Fibroblast of mammary gland (primary cell): ENCODE measurements at regions not wholly inside any gene's neighbourhood (a gene's known extent, or its start where the extent isn't known, plus 50 kb on each side); places are given as distances from the start of the nearest gene placed in this dataset.

Source experiments
- DNase-seq: peaks from one replicate; pipeline ENCODE4 v3.0.0-alpha.2; 2010; ENCODE audit warnings: low read depth
- H3K4me3 ChIP-seq: 2 replicates; pipeline ENCODE4 v1.5.1; 2011; ENCODE audit warnings: low read depth, mild to moderate bottlenecking, low read length, moderate library complexity; ENCODE audit not compliant: control insufficient read depth
- TF ChIP-seq, protein P1 (sequence below): conservative IDR thresholded peaks from 2 replicates; pipeline ENCODE4 v1.5.1; 2011; ENCODE audit warnings: low read depth, low read length, inconsistent platforms; ENCODE audit not compliant: control insufficient read depth, insufficient read depth

DNA sequence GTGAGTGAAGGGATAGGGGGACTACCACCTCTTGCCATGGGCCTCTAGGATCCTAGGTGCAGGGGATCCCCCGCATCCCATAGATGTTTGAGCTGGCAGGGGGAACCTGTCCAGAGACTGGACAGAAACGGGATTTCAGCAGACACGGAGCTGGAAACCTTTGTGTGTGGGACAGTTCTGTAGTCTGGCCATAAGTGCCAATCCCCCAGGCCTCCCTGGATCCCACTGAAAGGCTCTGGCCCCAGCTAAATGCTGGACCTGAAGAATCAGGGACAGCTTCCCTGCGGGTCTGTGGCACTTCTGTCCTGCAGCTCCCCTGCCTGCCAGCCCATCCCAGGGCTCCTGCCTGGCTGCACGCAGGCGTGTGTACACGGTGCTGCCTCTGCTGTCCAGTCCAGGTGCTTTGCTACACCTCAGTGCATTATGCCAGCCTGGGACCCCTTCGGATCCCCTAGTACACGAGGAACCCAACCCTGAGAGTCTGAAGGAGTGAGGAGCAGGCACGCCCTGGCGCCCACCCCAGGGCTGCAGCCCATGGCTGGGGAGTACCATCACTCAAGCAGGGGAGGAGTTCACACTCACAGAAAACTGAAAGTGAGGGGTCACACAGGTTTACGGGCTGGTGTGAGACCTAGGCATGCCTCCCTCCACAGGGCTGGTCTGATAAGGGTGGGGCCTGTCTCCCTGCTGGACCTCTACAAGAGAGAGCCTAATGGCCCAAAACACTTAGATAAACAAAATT is 703.0 kb downstream of the ARAP2 start:
- TF ChIP-seq, protein P1, sequence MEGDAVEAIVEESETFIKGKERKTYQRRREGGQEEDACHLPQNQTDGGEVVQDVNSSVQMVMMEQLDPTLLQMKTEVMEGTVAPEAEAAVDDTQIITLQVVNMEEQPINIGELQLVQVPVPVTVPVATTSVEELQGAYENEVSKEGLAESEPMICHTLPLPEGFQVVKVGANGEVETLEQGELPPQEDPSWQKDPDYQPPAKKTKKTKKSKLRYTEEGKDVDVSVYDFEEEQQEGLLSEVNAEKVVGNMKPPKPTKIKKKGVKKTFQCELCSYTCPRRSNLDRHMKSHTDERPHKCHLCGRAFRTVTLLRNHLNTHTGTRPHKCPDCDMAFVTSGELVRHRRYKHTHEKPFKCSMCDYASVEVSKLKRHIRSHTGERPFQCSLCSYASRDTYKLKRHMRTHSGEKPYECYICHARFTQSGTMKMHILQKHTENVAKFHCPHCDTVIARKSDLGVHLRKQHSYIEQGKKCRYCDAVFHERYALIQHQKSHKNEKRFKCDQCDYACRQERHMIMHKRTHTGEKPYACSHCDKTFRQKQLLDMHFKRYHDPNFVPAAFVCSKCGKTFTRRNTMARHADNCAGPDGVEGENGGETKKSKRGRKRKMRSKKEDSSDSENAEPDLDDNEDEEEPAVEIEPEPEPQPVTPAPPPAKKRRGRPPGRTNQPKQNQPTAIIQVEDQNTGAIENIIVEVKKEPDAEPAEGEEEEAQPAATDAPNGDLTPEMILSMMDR: no peak
- DNase-seq: no peak
- no peak overlapping the region for H3K4me3 ChIP-seq

DNA sequence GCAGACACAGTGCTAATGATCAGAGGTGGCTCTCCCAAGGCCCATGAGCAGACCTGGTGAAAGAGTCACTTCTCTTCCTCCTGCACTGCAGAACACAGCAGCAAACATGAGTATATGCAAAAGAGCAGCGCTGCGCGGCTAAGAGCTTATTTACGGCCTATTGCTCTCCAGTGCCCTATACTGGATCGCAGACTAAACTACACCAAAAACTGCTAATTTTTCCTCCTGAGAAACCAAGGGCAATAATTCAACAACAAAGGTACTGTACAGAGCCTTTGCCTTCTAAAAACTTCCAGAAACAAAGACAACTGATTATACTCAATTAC is 702.5 kb downstream of the ARAP2 start:
- no peak for DNase-seq
- no peak overlapping the region for H3K4me3 ChIP-seq
- TF ChIP-seq, protein P1: no peak

DNA sequence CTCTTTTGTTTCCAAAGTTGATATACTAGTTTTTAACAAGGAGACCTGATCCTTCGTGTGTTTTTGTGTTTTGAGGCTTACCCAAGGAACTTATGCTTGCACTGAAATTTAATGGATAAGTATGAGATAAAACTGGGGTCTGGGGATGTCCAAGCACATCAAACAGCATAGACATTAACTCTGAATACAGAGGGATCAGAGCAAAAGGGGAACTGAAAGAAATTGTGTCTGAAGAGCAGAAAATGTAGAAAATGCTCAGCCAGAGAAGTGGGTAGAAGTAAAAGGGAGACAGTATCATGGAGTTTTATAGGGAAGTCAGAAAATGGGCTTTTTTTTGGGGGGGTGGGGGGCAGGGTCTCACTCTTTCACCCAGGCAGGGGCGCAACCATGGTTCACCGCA is 695.4 kb downstream of the ARAP2 start:
- DNase-seq: no peak
- no peak overlapping the region for H3K4me3 ChIP-seq
- TF ChIP-seq, protein P1: no peak

DNA sequence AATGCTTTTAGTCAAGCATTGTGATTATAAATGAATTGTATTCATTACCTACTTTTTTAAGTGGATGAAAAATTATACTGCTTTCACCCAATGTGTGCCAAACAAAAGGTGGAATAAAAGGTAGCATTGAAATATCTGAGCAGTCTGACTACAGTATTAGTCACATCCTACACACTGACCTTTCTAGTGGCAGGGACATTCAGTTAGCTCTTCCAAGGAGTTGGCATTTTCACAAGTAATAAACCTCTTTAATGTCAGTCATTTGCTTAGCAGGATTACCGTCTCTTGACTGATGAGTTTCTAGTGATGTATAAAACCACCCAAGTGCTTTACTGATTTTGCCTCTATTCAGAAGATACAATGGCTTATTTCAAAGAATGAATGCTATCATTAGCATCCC is 687.9 kb downstream of the ARAP2 start:
- no peak for DNase-seq
- TF ChIP-seq, protein P1: no peak
- no peak overlapping the region for H3K4me3 ChIP-seq

DNA sequence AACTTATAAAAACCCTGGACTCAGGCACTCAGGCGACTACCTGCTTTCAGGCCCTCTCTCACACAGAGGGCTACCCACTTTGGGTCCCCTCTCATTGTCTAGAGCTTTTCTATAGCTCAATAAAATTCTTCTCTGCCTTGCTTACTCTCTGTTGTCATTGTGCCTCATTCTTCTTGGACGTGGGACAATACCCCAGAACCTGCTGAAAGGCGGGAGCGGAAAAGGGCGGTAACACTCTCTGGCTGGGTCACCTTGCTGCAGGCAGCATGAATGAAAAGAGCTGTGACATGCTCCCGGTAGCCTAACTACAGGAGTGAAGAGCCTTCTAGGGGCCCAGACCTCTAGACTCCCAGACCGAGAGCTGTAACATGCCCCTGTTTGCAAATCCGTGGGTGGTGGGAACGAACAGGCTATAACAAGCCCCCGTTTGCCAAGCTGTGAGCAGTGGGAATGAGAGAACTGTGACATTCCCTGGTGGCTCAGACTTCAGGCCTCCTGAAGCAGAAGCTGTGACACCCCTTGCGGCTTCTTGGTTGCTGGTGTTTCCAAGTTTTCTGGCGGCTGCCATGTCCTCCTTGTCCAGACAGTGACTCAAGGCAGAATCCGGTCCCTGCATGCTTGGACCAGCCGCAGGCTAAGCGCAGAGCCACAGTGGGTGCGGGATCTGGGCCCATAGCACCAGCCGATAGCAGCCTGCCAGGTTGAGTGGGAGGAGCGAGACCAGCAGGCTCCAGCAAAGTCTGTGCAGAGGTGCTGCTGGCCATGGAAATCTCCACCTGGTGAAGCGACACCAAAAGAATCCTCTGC is 684.6 kb downstream of the ARAP2 start:
- TF ChIP-seq, protein P1: no peak
- H3K4me3 ChIP-seq: no peak overlapping the region
- peak; percentile 0 for DNase-seq

DNA sequence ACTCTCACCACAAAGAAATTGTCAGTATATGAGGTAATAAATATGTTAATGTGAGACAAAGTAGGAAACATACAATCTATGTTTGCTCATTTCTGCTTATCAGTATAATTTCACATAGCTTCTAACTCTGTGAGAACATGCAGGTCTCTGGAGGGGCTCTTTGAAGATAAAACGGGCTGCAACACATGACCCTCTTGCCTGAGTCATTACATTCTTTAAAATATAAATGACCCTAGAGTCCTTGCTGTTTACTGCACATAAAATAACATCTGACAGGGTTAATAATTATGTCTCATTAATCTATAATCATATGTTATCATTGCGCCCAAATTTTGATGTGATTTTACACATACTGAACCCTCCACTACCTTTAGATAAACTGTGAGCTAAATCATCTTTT is 681.5 kb downstream of the ARAP2 start:
- TF ChIP-seq, protein P1: no peak
- DNase-seq: no peak
- H3K4me3 ChIP-seq: no peak overlapping the region
